ENCODE measurements at regions not wholly inside any gene's neighbourhood (a gene's known extent, or its start where the extent isn't known, plus 50 kb on each side); places are given as distances from the start of the nearest gene placed in this dataset.

DNA sequence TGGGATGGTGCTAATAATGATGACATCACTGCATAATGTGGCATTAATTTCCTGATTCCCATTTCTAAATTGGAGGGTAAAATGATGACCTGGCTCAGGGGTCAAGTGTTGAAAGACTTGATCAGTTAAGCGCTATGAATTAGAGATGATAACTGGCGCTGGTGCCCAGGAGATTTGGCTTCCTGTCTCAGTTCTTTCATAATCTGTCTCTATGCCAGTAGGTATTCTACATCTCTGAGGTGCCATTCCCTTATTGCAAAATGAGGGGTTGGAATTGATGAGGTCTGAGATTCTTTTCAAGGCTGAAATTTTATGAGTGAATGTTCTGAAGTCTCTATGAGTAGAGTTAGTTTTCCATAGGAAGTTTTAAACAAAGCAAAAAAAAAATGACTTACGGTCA lies 1715.1 kb upstream of the WWC1 start:
- H3K4me3 Mint-ChIP-seq: no peak overlapping the region
- no peaks in the 10 kb centered on the region for H3K4me1 Mint-ChIP-seq
- no peak overlapping the region for H3K27ac ChIP-seq (ENCODE audit: low read length in 2 of 2)
- H3K36me3 ChIP-seq (replicated peaks in 1 of 2; ENCODE audit: control extremely low read depth in 1 of 2, control insufficient read depth in 1 of 2, extremely low read depth in 1 of 2, insufficient read depth in 2 of 2, low read length in 1 of 2): no peaks in the 10 kb centered on the region
- no peak overlapping the region for H3K27ac Mint-ChIP-seq
- no peaks in the 10 kb centered on the region for H3K27me3 Mint-ChIP-seq
- H2AFZ ChIP-seq (ENCODE audit: insufficient read depth, low read depth, low read length, poor library complexity, severe bottlenecking): no peak overlapping the region
- H3K9ac ChIP-seq (ENCODE audit: low read length): no peak overlapping the region
- peaks cover 6% of the 10 kb centered on the region for H3K9me3 Mint-ChIP-seq (ENCODE audit: insufficient read depth)
- no peaks in the 10 kb centered on the region for H3K4me1 ChIP-seq (ENCODE audit: control insufficient read depth in 2 of 2, insufficient read depth in 2 of 2, low read length in 2 of 2)
- H3K4me2 ChIP-seq (replicated peaks; ENCODE audit: low read depth, low read length, poor library complexity, severe bottlenecking): no peak overlapping the region
- WGBS (ENCODE audit: insufficient coverage): 100% methylated on average over 2 of the region's 3 CpGs
- ChIA-PET CTCF (no interaction called here), POLR2A (no interaction called here)
- DNase-seq (no peak), ATAC-seq (ENCODE audit: low read depth) (no peak)
- no peaks in the 10 kb centered on the region for H3K79me2 ChIP-seq (ENCODE audit: control insufficient read depth, insufficient read depth, low read length)
- intact Hi-C loops (cut with micrococcal nuclease): no loop called here
- no peaks in the 10 kb centered on the region for H3K27me3 ChIP-seq (replicated peaks in 1 of 4; ENCODE audit: control extremely low read depth in 1 of 4, control insufficient read depth in 3 of 4, insufficient read depth in 4 of 4, low read length in 3 of 4)
- no peak overlapping the region for H3K4me3 ChIP-seq (ENCODE audit: control extremely low read depth in 1 of 5, extremely low read depth in 1 of 5, insufficient read depth in 1 of 5, low read depth in 2 of 5, low read length in 4 of 5)
- TF ChIP-seq, protein P1, sequence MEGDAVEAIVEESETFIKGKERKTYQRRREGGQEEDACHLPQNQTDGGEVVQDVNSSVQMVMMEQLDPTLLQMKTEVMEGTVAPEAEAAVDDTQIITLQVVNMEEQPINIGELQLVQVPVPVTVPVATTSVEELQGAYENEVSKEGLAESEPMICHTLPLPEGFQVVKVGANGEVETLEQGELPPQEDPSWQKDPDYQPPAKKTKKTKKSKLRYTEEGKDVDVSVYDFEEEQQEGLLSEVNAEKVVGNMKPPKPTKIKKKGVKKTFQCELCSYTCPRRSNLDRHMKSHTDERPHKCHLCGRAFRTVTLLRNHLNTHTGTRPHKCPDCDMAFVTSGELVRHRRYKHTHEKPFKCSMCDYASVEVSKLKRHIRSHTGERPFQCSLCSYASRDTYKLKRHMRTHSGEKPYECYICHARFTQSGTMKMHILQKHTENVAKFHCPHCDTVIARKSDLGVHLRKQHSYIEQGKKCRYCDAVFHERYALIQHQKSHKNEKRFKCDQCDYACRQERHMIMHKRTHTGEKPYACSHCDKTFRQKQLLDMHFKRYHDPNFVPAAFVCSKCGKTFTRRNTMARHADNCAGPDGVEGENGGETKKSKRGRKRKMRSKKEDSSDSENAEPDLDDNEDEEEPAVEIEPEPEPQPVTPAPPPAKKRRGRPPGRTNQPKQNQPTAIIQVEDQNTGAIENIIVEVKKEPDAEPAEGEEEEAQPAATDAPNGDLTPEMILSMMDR (IDR thresholded peaks at IDR 0.05): no peak
- no peak for TF ChIP-seq EZH2 (IDR thresholded peaks at IDR 0.05; ENCODE audit: borderline replicate concordance, insufficient read depth, low read depth, low read length, poor library complexity, severe bottlenecking)
- peaks cover 0 to 12% (median 0%) of the 10 kb centered on the region in 3 donors for H3K9me3 ChIP-seq (ENCODE audit: control extremely low read depth in 1 of 3, control insufficient read depth in 2 of 3, insufficient read depth in 1 of 3, low read length in 2 of 3)
- H4K20me1 ChIP-seq (ENCODE audit: control insufficient read depth, insufficient read depth, low read length, poor library complexity, severe bottlenecking): no peaks in the 10 kb centered on the region

DNA sequence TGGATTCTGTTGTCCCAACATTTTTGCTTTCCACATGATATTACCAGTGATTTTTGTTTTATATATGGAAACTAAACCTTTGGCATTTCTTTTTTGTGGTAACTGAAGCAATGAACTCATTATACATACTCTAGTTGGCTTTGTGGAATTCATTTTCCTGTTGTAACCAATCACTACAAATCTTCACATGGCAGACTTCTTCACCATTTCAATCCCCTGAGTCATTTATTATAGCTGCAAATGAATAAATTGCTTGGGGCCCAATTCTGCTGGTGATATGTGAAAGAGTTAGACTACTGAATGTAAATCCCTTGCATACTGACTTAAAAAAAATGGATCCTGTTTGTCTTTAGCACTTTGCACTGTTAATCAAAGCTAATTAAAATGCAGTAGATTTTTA lies 1709.6 kb upstream of the WWC1 start:
- Histone ChIP-seq H2AFZ (ENCODE audit: insufficient read depth, low read depth, low read length, poor library complexity, severe bottlenecking) (no peak overlapping the region), H3K27ac (ENCODE audit: low read length in 2 of 2) (no peak overlapping the region), H3K4me2 (replicated peaks; ENCODE audit: low read depth, low read length, poor library complexity, severe bottlenecking) (no peak overlapping the region), H3K9me3 (ENCODE audit: control extremely low read depth in 1 of 3, control insufficient read depth in 2 of 3, insufficient read depth in 1 of 3, low read length in 2 of 3) (peaks cover 0 to 6% (median 0%) of the 10 kb centered on the region in 3 donors), H3K27me3 (replicated peaks in 1 of 4; ENCODE audit: control extremely low read depth in 1 of 4, control insufficient read depth in 3 of 4, insufficient read depth in 4 of 4, low read length in 3 of 4) (no peaks in the 10 kb centered on the region), H3K4me3 (ENCODE audit: control extremely low read depth in 1 of 5, extremely low read depth in 1 of 5, insufficient read depth in 1 of 5, low read depth in 2 of 5, low read length in 4 of 5) (no peak overlapping the region), H3K9ac (ENCODE audit: low read length) (no peak overlapping the region), H3K36me3 (replicated peaks in 1 of 2; ENCODE audit: control extremely low read depth in 1 of 2, control insufficient read depth in 1 of 2, extremely low read depth in 1 of 2, insufficient read depth in 2 of 2, low read length in 1 of 2) (no peaks in the 10 kb centered on the region), H4K20me1 (ENCODE audit: control insufficient read depth, insufficient read depth, low read length, poor library complexity, severe bottlenecking) (no peaks in the 10 kb centered on the region), H3K79me2 (ENCODE audit: control insufficient read depth, insufficient read depth, low read length) (no peaks in the 10 kb centered on the region), H3K4me1 (ENCODE audit: control insufficient read depth in 2 of 2, insufficient read depth in 2 of 2, low read length in 2 of 2) (no peaks in the 10 kb centered on the region)
- TF ChIP-seq EZH2 (IDR thresholded peaks at IDR 0.05; ENCODE audit: borderline replicate concordance, insufficient read depth, low read depth, low read length, poor library complexity, severe bottlenecking): no peak
- TF ChIP-seq, protein P1 (IDR thresholded peaks at IDR 0.05): no peak
- Mint-ChIP-seq H3K9me3 (ENCODE audit: insufficient read depth) (peaks cover 3% of the 10 kb centered on the region), H3K27me3 (no peaks in the 10 kb centered on the region), H3K4me3 (no peak overlapping the region), H3K4me1 (no peaks in the 10 kb centered on the region), H3K27ac (no peak overlapping the region)
- CTCF ChIA-PET: no interaction called here
- POLR2A ChIA-PET: no interaction called here
- ATAC-seq (ENCODE audit: low read depth) (no peak), DNase-seq (no peak)
- intact Hi-C loops (cut with micrococcal nuclease): no loop called here
